ENCODE measurements at regions not wholly inside any gene's neighbourhood (a gene's known extent, or its start where the extent isn't known, plus 50 kb on each side); places are given as distances from the start of the nearest gene placed in this dataset.

- H2AFZ ChIP-seq (ENCODE audit: low read length) = no peak overlapping the region
- H3K4me3 ChIP-seq (ENCODE audit: insufficient read depth, low read length) = no peak overlapping the region
- no peak overlapping the region for H3K4me2 ChIP-seq (ENCODE audit: insufficient read depth, low read length)
- no peaks in the 10 kb centered on the region for H3K36me3 ChIP-seq (ENCODE audit: insufficient read depth, low read length)
- H3K9me3 ChIP-seq (ENCODE audit: low read depth, low read length) = no peaks in the 10 kb centered on the region
- no peaks in the 10 kb centered on the region for H3K4me1 ChIP-seq (ENCODE audit: insufficient read depth, low read length)
- peak; percentile 51 for DNase-seq (ENCODE audit: insufficient read length, low spot score, missing footprints)
- no peak for TF ChIP-seq CTCF (IDR thresholded peaks at IDR 0.05; ENCODE audit: extremely low read depth, low read depth, low read length)
- H3K79me2 ChIP-seq (ENCODE audit: insufficient read depth, low read length) = no peaks in the 10 kb centered on the region
- H3K27me3 ChIP-seq (ENCODE audit: insufficient read depth, low read length) = no peaks in the 10 kb centered on the region
- H4K20me1 ChIP-seq (ENCODE audit: insufficient read depth, low read length) = no peaks in the 10 kb centered on the region
- no peak overlapping the region for H3K27ac ChIP-seq (ENCODE audit: low read depth, low read length)
Observed at GRCh38 chr15:87722941-87723691, 533.4 kb downstream of the NTRK3 start.

- no peak overlapping the region for H3K27ac ChIP-seq (ENCODE audit: low read depth, low read length)
- no peaks in the 10 kb centered on the region for H3K79me2 ChIP-seq (ENCODE audit: insufficient read depth, low read length)
- no peaks in the 10 kb centered on the region for H3K9me3 ChIP-seq (ENCODE audit: low read depth, low read length)
- no peak overlapping the region for H3K4me2 ChIP-seq (ENCODE audit: insufficient read depth, low read length)
- no peak overlapping the region for H2AFZ ChIP-seq (ENCODE audit: low read length)
- TF ChIP-seq CTCF (IDR thresholded peaks at IDR 0.05; ENCODE audit: extremely low read depth, low read depth, low read length) = no peak
- peaks cover 5% of the 10 kb centered on the region for H3K27me3 ChIP-seq (ENCODE audit: insufficient read depth, low read length)
- no peak overlapping the region for H3K4me3 ChIP-seq (ENCODE audit: insufficient read depth, low read length)
- no peaks in the 10 kb centered on the region for H3K4me1 ChIP-seq (ENCODE audit: insufficient read depth, low read length)
- H4K20me1 ChIP-seq (ENCODE audit: insufficient read depth, low read length) = no peaks in the 10 kb centered on the region
- no peaks in the 10 kb centered on the region for H3K36me3 ChIP-seq (ENCODE audit: insufficient read depth, low read length)
- no peak for DNase-seq (ENCODE audit: insufficient read length, low spot score, missing footprints)
Observed at GRCh38 chr15:87720235-87720634, 536.3 kb downstream of the NTRK3 start.

GRCh38 chr15:87716422-87716821 is 540.1 kb downstream of the NTRK3 start:
- H3K79me2 ChIP-seq (ENCODE audit: insufficient read depth, low read length) = no peaks in the 10 kb centered on the region
- H2AFZ ChIP-seq (ENCODE audit: low read length) = no peak overlapping the region
- H3K4me1 ChIP-seq (ENCODE audit: insufficient read depth, low read length) = no peaks in the 10 kb centered on the region
- DNase-seq (ENCODE audit: insufficient read length, low spot score, missing footprints) = no peak
- H3K4me3 ChIP-seq (ENCODE audit: insufficient read depth, low read length) = no peak overlapping the region
- no peak overlapping the region for H3K4me2 ChIP-seq (ENCODE audit: insufficient read depth, low read length)
- H3K36me3 ChIP-seq (ENCODE audit: insufficient read depth, low read length) = no peaks in the 10 kb centered on the region
- no peak for TF ChIP-seq CTCF (IDR thresholded peaks at IDR 0.05; ENCODE audit: extremely low read depth, low read depth, low read length)
- no peaks in the 10 kb centered on the region for H4K20me1 ChIP-seq (ENCODE audit: insufficient read depth, low read length)
- H3K9me3 ChIP-seq (ENCODE audit: low read depth, low read length) = no peaks in the 10 kb centered on the region
- H3K27ac ChIP-seq (ENCODE audit: low read depth, low read length) = no peak overlapping the region
- peaks cover 5% of the 10 kb centered on the region for H3K27me3 ChIP-seq (ENCODE audit: insufficient read depth, low read length)

GRCh38 chr15:87715252-87715651 is 541.3 kb downstream of the NTRK3 start:
- Histone ChIP-seq H3K79me2 (ENCODE audit: insufficient read depth, low read length) (no peaks in the 10 kb centered on the region), H3K4me2 (ENCODE audit: insufficient read depth, low read length) (no peak overlapping the region), H3K27me3 (ENCODE audit: insufficient read depth, low read length) (peaks cover 5% of the 10 kb centered on the region), H3K4me1 (ENCODE audit: insufficient read depth, low read length) (no peaks in the 10 kb centered on the region), H3K9me3 (ENCODE audit: low read depth, low read length) (no peaks in the 10 kb centered on the region), H3K36me3 (ENCODE audit: insufficient read depth, low read length) (no peaks in the 10 kb centered on the region), H4K20me1 (ENCODE audit: insufficient read depth, low read length) (no peaks in the 10 kb centered on the region), H3K4me3 (ENCODE audit: insufficient read depth, low read length) (no peak overlapping the region), H2AFZ (ENCODE audit: low read length) (no peak overlapping the region), H3K27ac (ENCODE audit: low read depth, low read length) (no peak overlapping the region)
- no peak for DNase-seq (ENCODE audit: insufficient read length, low spot score, missing footprints)
- no peak for TF ChIP-seq CTCF (IDR thresholded peaks at IDR 0.05; ENCODE audit: extremely low read depth, low read depth, low read length)

All from osteoblast (primary cell).